OCI-LY1 (cell line): ENCODE measurements at regions not wholly inside any gene's neighbourhood (a gene's known extent, or its start where the extent isn't known, plus 50 kb on each side); places are given as distances from the start of the nearest gene placed in this dataset.

Experiments used
- H2AFZ ChIP-seq: fragments of 200-600 bp; sonication (generic), shearing (Covaris generic); 2 replicates; pipeline ENCODE4 v1.6.0; 2014; ENCODE audit warnings: antibody characterized with exemption, mild to moderate bottlenecking, low read length
- H3F3A ChIP-seq: fragments of 200-600 bp; sonication (generic), shearing (Covaris generic); 2 replicates; pipeline ENCODE4 v1.6.0; 2014; ENCODE audit warnings: mild to moderate bottlenecking, antibody characterized with exemption, low read length, moderate library complexity; ENCODE audit not compliant: insufficient read depth
- H3K27ac ChIP-seq: fragments of 200-600 bp; sonication (generic); 2 replicates; pipeline ENCODE4 v1.5.1; 2014; ENCODE audit warnings: low read length, mixed run types, mild to moderate bottlenecking, low read depth; ENCODE audit not compliant: poor library complexity, severe bottlenecking
- H3K27me3 ChIP-seq: fragments of 200-600 bp; sonication (generic); 2 replicates; pipeline ENCODE4 v1.6.0; 2014; ENCODE audit warnings: antibody characterized with exemption, mild to moderate bottlenecking, low read length, moderate library complexity; ENCODE audit not compliant: insufficient read depth
- H3K36me3 ChIP-seq: fragments of 200-600 bp; sonication (generic); 2 replicates; pipeline ENCODE4 v1.6.1; 2014; ENCODE audit warnings: mild to moderate bottlenecking, antibody characterized with exemption, low read length, moderate library complexity, mixed read lengths; ENCODE audit not compliant: insufficient read depth
- H3K4me1 ChIP-seq: fragments of 200-600 bp; sonication (generic); 2 replicates; pipeline ENCODE4 v1.5.1; 2014; ENCODE audit warnings: mild to moderate bottlenecking, low read length, moderate library complexity; ENCODE audit not compliant: insufficient read depth, severe bottlenecking
- H3K4me2 ChIP-seq: fragments of 200-600 bp; sonication (generic), shearing (Covaris generic); 2 replicates; pipeline ENCODE4 v1.6.1; 2014; ENCODE audit warnings: low read length
- H3K4me3 ChIP-seq: fragments of 200-600 bp; sonication (generic); 2 replicates; pipeline ENCODE4 v1.5.1; 2014; ENCODE audit warnings: low read length, low read depth, mild to moderate bottlenecking, mixed read lengths; ENCODE audit not compliant: poor library complexity, severe bottlenecking
- H3K79me2 ChIP-seq: fragments of 200-600 bp; shearing (Covaris generic); 2 replicates; pipeline ENCODE4 v1.6.1; 2016; ENCODE audit warnings: mixed run types, low read length, mixed read lengths; ENCODE audit not compliant: insufficient read depth
- H3K9ac ChIP-seq: fragments of 200-600 bp; sonication (generic), shearing (Covaris generic); 2 replicates; pipeline ENCODE4 v1.6.1; 2014; ENCODE audit warnings: mild to moderate bottlenecking, low read length, mixed read lengths
- H3K9me2 ChIP-seq: fragments of 200-600 bp; sonication (generic), shearing (Covaris generic); 2 replicates; pipeline ENCODE4 v1.6.1; 2014; ENCODE audit warnings: low read depth, mild to moderate bottlenecking, low read length, mixed read lengths
- H3K9me3 ChIP-seq: fragments of 200-600 bp; shearing (Covaris generic); 2 replicates; pipeline ENCODE4 v1.6.1; 2014; ENCODE audit warnings: low read length, mixed read lengths
- H4K20me1 ChIP-seq: fragments of 200-600 bp; sonication (generic), shearing (Covaris generic); 2 replicates; pipeline ENCODE4 v1.6.0; 2016; ENCODE audit warnings: mild to moderate bottlenecking, low read length; ENCODE audit not compliant: insufficient read depth
- CTCF ChIP-seq: fragments of 200-600 bp; sonication (generic), shearing (Covaris generic); IDR thresholded peaks from 2 replicates; pipeline ENCODE4 v1.5.1; 2017; ENCODE audit warnings: mild to moderate bottlenecking, antibody characterized with exemption, low read length, moderate library complexity, mixed read lengths
- EZH2 ChIP-seq: fragments of 200-600 bp; sonication (generic), shearing (Covaris generic); IDR thresholded peaks from 2 replicates; pipeline ENCODE4 v1.8.0; 2017; ENCODE audit warnings: borderline replicate concordance, mixed run types, mild to moderate bottlenecking, antibody characterized with exemption, low read length, moderate library complexity, mixed read lengths

DNA sequence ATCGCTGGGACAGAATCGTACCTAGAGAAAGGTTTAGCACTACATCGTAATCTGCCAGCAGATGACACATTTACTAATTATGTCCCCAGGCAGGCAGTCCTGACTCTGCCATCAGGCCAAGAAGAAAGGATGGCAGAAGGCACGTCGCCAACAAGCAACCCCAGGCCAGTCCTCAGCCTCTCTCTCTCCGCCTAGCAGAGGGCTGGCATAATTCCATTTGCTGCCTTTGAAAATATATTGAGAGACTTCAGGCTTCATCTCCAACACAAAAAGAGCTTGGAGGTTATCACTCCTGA is 1517.0 kb downstream of the TBC1D22A start:
- Histone ChIP-seq H3K36me3 (no peaks in the 10 kb centered on the region), H3K4me3 (no peak overlapping the region), H3K27me3 (no peaks in the 10 kb centered on the region), H2AFZ (no peak overlapping the region), H3K79me2 (no peaks in the 10 kb centered on the region), H4K20me1 (no peaks in the 10 kb centered on the region), H3F3A (no peaks in the 10 kb centered on the region), H3K9ac (no peak overlapping the region), H3K9me3 (no peaks in the 10 kb centered on the region; the same call in 1 of the 2 replicates), H3K4me1 (no peaks in the 10 kb centered on the region), H3K9me2 (no peaks in the 10 kb centered on the region), H3K4me2 (no peak overlapping the region), H3K27ac (no peak overlapping the region)
- TF ChIP-seq EZH2 (no peak), CTCF (no peak)

DNA sequence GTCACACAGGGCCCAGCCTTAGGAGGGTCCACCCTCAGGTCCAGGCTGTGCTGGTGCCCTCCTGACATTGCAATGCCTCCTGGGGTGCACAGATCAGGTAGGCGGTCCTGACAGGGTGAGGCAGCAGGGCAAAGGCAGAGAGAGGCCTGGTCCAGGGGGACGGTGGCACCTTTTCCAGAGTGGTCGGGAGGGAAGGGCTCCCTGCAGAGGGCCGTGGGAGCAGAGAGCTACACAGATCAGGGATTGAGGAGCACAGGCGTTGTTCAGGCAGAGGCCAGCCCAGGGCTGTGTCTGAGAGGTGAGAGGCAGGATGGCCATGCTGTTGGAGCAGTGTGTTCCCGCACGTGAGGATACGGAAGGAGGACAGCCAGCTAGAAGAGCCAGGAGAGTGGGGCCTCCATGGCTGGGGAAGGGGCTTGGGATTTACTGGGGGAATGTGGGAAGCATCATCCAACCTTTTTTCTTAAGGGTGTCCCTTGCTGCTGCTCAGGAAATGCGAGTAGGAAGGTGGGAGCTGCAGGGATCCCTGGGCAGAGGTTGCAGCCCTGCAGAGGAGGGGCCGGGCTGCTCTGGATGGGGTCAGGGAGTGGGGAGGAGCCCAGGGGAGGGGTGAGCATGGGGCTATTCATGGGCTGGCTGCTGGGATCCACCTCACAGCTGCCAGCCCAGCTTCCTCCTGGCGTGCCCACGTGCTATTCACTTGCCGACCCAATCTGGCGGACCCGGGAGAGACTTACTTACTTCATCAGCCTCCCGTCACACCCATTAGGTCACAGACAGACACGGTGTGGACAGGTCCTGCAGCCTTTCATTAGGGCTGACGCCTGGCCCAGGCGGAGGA is 1516.4 kb downstream of the TBC1D22A start:
- Histone ChIP-seq H3K27me3 (no peaks in the 10 kb centered on the region), H3F3A (no peaks in the 10 kb centered on the region), H3K79me2 (no peaks in the 10 kb centered on the region), H3K4me2 (no peak overlapping the region), H3K9ac (no peak overlapping the region), H2AFZ (no peak overlapping the region), H3K4me1 (no peaks in the 10 kb centered on the region), H3K36me3 (no peaks in the 10 kb centered on the region), H3K9me3 (no peaks in the 10 kb centered on the region; the same call in 1 of the 2 replicates), H3K9me2 (no peaks in the 10 kb centered on the region), H3K4me3 (no peak overlapping the region), H3K27ac (no peak overlapping the region), H4K20me1 (no peaks in the 10 kb centered on the region)
- TF ChIP-seq EZH2: no peak
- TF ChIP-seq CTCF: no peak

GRCh38 chr22:48277868-48278581 is 1515.6 kb downstream of the TBC1D22A start:
- Histone ChIP-seq H3K79me2 (no peaks in the 10 kb centered on the region), H3K9me2 (no peaks in the 10 kb centered on the region), H3F3A (no peaks in the 10 kb centered on the region), H3K9me3 (no peaks in the 10 kb centered on the region), H3K4me1 (no peaks in the 10 kb centered on the region), H3K27ac (no peak overlapping the region), H3K9ac (no peak overlapping the region), H3K36me3 (no peaks in the 10 kb centered on the region), H3K4me2 (no peak overlapping the region), H3K27me3 (no peaks in the 10 kb centered on the region), H4K20me1 (no peaks in the 10 kb centered on the region), H3K4me3 (no peak overlapping the region), H2AFZ (no peak overlapping the region)
- TF ChIP-seq CTCF (no peak), EZH2 (no peak)
